T-helper 1 cell treated with Interleukin-12 subunit alpha and Interleukin-12 subunit beta and Interleukin-4 antibody, amounts not matched to agents 30 μg/mL and 1 μg/mL, for 36 hours (primary cell): ENCODE measurements at regions not wholly inside any gene's neighbourhood (a gene's known extent, or its start where the extent isn't known, plus 50 kb on each side); places are given as distances from the start of the nearest gene placed in this dataset.

Source experiments
- H3K27ac Mint-ChIP-seq: one replicate; pipeline ENCODE4 v1.8.0; 2021; ENCODE audit warnings: mild to moderate bottlenecking, mixed read lengths
- H3K27me3 Mint-ChIP-seq: one replicate; pipeline ENCODE4 v1.8.0; 2021; ENCODE audit warnings: low read depth, mixed read lengths
- H3K36me3 Mint-ChIP-seq: one replicate; pipeline ENCODE4 v1.8.0; 2021; ENCODE audit warnings: low read depth, mixed read lengths
- H3K4me1 Mint-ChIP-seq: one replicate; pipeline ENCODE4 v1.8.0; 2021; ENCODE audit warnings: low read depth, mixed read lengths
- H3K4me3 Mint-ChIP-seq: one replicate; pipeline ENCODE4 v1.8.0; 2021; ENCODE audit warnings: mild to moderate bottlenecking, moderate library complexity, mixed read lengths
- H3K9me3 Mint-ChIP-seq: one replicate; pipeline ENCODE4 v1.8.0; 2021; ENCODE audit warnings: mixed read lengths

DNA sequence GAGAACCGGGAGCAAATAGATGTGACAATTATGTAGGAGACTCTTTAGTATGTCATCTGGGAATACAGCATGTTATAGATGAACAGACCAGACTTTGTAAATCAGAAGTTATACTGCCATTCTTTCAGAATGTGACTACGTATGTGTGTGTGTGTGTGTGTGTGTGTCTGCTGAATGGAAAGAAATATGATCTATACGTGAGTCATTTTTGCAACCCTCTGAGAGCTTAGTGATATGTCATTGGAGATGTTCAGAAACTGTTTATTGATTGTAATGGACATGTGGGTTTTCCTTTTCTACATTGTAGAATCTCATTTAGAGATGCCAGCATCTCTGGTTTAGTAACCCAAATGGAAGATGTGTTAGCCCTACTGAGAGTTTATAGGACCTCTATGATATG lies 731.5 kb downstream of the TLE1 start:
- H3K27me3 Mint-ChIP-seq = no peaks in the 10 kb centered on the region
- H3K9me3 Mint-ChIP-seq = peaks cover 11% of the 10 kb centered on the region
- no peak overlapping the region for H3K4me3 Mint-ChIP-seq
- H3K4me1 Mint-ChIP-seq = no peaks in the 10 kb centered on the region
- H3K27ac Mint-ChIP-seq = no peak overlapping the region
- H3K36me3 Mint-ChIP-seq = no peaks in the 10 kb centered on the region

DNA sequence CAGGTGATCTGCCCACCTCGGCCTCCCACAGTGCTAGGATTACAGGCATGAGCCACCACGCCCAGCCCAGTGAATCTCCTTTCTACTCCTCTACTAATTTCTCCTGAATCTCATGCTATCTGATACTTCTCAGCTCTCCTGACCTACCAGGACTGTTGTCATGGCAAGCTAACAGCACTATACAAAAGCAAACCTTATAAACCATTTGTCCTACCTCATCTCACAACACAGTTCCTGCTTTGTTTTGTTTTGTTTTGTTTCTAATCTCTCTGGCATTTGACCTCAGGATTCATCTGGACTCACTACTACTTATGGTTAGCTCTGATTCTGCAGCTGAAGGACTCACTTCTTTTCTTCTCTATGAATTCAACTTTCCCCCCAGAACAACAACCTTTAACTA lies 734.8 kb downstream of the TLE1 start:
- no peaks in the 10 kb centered on the region for H3K4me1 Mint-ChIP-seq
- no peak overlapping the region for H3K27ac Mint-ChIP-seq
- no peaks in the 10 kb centered on the region for H3K27me3 Mint-ChIP-seq
- no peak overlapping the region for H3K4me3 Mint-ChIP-seq
- H3K36me3 Mint-ChIP-seq = no peaks in the 10 kb centered on the region
- H3K9me3 Mint-ChIP-seq = peaks cover 8% of the 10 kb centered on the region

DNA sequence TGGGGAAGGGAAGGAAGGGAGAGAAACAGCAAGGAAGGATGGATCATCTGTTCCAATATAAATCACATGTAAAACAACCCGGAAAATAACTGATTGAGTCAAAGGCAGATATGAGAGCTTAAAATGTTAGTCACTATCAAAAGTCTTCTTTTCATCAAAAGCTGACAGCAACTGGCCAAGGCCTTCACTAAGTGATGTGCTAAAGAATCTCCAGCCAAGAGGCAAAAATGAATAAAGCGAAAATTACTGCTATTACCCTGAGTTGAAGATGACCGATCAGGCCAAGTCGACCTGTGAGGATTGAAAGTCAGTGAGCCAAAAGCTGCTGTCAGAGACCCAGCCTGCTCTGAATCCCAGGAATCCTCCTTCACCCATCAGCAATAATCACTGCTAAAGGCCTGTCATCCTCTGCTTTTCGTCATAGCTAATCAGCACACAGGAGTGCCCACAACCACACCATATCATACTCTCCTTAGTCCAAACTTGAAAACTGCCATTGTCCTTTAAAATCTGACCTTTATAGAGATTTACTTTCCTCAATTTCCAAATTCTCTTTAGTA lies 736.9 kb downstream of the TLE1 start:
- H3K27me3 Mint-ChIP-seq = no peaks in the 10 kb centered on the region
- no peak overlapping the region for H3K27ac Mint-ChIP-seq
- H3K9me3 Mint-ChIP-seq = peaks cover 8% of the 10 kb centered on the region
- H3K36me3 Mint-ChIP-seq = no peaks in the 10 kb centered on the region
- no peaks in the 10 kb centered on the region for H3K4me1 Mint-ChIP-seq
- no peak overlapping the region for H3K4me3 Mint-ChIP-seq

DNA sequence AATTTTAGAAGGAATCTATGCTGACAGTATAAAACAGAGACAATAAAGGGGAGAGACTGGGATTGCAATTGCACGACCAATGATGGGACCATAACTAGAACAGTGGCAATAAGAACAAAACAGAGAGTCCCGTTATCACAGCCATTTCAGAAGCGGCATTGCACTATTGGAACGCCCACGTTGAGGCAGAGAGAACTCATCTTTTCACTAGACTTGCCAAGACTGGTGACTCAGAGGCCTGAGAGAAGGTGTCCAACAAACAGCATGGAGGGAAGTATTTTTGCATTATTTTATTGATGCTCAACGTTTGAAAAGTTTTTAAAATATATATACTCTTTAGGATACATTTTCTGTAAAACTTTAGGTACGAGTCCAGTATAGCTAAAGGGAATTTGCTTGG lies 737.7 kb downstream of the TLE1 start:
- Mint-ChIP-seq H3K9me3 (peaks cover 8% of the 10 kb centered on the region), H3K27me3 (no peaks in the 10 kb centered on the region), H3K36me3 (no peaks in the 10 kb centered on the region), H3K27ac (no peak overlapping the region), H3K4me1 (no peaks in the 10 kb centered on the region), H3K4me3 (no peak overlapping the region)

DNA sequence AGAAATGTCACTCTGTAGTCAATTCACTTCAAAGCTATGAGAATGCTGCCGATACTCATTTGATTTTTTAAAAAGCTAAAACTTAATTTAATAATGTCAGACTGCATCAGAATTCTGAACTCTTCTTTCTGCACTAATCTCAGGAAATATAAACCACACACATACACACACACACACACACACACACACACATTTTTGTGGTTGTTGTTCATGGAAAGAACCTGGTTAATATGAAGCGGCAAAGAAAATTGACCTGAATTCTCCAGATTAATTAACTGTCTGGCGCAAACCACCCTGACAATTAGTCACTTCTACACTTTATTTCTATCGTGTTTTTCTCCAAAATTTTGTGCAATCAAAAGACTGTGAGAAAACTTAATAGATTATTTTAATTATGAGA lies 740.5 kb downstream of the TLE1 start:
- H3K36me3 Mint-ChIP-seq = no peaks in the 10 kb centered on the region
- H3K4me1 Mint-ChIP-seq = no peaks in the 10 kb centered on the region
- no peak overlapping the region for H3K4me3 Mint-ChIP-seq
- no peak overlapping the region for H3K27ac Mint-ChIP-seq
- H3K27me3 Mint-ChIP-seq = no peaks in the 10 kb centered on the region
- H3K9me3 Mint-ChIP-seq = no peaks in the 10 kb centered on the region

DNA sequence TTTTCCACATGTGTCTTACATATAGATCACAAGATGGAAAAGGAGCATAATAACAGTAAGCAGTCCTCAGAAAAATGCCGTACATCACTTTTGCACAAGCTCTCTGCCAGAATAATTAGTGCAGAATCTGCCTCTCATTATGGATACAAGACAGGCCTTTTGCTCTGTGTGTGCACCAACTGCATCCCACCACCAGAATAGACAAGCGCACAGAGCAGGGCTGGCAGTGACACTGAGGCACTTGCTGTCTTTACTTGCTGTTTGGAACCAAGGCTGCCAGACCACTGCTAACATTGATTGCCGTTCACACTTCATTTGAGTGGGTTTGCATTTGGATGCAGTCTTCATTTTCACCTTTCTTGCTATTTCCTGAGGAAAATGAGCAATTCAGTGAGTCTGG lies 741.3 kb downstream of the TLE1 start:
- Mint-ChIP-seq H3K27ac (no peak overlapping the region), H3K4me3 (no peak overlapping the region), H3K4me1 (no peaks in the 10 kb centered on the region), H3K9me3 (no peaks in the 10 kb centered on the region), H3K36me3 (no peaks in the 10 kb centered on the region), H3K27me3 (no peaks in the 10 kb centered on the region)

DNA sequence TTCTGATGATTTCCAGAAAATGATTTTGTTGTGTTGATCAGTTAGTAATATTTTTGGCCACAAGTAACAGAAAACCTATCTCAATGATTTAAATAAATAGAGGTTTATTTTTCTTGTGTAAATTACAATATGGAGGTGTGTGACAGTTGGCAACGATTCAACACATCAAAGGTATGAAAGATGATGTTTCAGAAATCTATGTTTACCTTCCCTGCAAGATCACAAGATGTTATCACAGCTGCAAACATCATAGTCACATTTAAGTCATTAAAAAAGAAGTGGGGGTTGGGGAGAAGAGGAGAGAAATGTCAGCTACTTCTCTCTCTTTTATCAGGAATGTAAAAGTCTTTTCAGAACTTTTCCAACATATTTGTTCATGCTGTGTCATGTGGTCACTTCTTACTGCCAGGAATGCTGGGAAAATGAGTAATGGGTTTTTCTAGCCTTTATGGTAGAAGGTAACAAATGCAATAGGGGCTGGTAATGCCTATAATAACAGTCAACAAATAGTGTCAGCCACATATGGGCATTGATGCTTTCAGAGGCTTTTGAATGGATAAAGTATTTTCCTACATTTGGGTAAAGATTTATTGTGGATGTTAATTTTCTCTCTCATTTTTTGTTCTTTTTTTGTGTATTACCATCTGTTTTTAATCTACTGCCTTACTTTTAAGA lies 742.7 kb downstream of the TLE1 start:
- H3K36me3 Mint-ChIP-seq = no peaks in the 10 kb centered on the region
- H3K27me3 Mint-ChIP-seq = no peaks in the 10 kb centered on the region
- H3K9me3 Mint-ChIP-seq = no peaks in the 10 kb centered on the region
- H3K4me3 Mint-ChIP-seq = no peak overlapping the region
- no peak overlapping the region for H3K27ac Mint-ChIP-seq
- H3K4me1 Mint-ChIP-seq = no peaks in the 10 kb centered on the region

DNA sequence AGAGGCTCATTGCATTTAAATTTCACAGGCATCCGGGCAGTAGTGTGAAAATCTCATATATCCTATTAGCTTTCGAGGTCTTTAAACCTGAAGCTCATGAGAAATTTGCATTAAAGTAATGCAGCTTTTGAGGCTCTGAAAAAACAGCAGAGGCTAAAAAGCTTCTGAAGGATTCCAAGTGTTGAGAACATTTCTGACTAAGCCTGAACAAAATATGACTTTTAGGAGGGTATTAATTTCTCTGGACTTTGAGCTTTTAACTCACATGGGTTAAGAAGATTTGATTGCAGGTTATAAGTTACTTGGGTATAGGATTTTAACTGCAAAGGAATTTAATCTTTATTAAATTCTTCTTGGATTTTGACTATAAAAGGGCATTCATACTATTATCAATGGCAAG lies 743.9 kb downstream of the TLE1 start:
- Mint-ChIP-seq H3K9me3 (peaks cover 2% of the 10 kb centered on the region), H3K4me3 (no peak overlapping the region), H3K36me3 (no peaks in the 10 kb centered on the region), H3K27ac (no peak overlapping the region), H3K4me1 (no peaks in the 10 kb centered on the region), H3K27me3 (no peaks in the 10 kb centered on the region)

DNA sequence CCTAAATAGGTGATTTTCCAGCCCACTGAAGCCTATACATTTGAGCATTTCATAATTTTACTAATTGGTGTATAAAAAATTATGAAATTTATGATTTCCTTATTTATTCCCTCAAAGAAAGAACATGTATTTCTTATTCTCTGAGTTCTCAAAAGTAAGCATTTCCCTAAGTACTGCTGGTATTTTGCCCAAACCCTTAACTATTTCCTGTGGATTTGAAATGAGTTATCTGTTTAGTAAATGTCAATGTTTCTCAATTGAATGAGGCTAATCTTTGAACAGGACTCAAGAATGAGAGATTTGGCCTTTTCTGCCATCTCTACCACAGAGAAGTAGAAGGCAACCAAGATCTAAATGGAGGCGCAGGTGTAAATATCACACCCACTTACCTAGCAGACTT lies 751.7 kb downstream of the TLE1 start:
- Mint-ChIP-seq H3K36me3 (no peaks in the 10 kb centered on the region), H3K4me1 (no peaks in the 10 kb centered on the region), H3K27ac (no peak overlapping the region), H3K27me3 (no peaks in the 10 kb centered on the region), H3K9me3 (peaks cover 4% of the 10 kb centered on the region), H3K4me3 (no peak overlapping the region)

DNA sequence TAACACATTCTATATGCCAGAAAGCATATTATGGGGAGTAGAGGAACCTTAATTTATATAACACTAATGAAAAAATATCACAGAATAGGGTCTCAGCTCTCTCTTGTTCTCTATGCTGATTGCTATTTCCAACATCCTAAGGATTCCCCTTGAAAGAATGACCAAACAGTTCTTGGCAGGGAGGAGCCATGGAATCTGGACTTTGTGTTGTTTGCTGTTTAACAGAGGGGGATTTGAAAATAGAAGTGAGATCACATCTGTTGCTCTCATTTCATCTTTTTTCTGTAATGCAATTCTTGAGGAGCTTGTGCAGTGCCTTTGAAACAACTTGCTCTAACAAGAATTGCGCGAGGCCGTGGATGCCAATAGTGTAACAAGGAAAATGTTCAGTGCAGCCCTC lies 755.3 kb downstream of the TLE1 start:
- H3K27me3 Mint-ChIP-seq = no peaks in the 10 kb centered on the region
- H3K4me3 Mint-ChIP-seq = no peak overlapping the region
- H3K36me3 Mint-ChIP-seq = no peaks in the 10 kb centered on the region
- H3K9me3 Mint-ChIP-seq = peaks cover 4% of the 10 kb centered on the region
- H3K27ac Mint-ChIP-seq = no peak overlapping the region
- no peaks in the 10 kb centered on the region for H3K4me1 Mint-ChIP-seq

DNA sequence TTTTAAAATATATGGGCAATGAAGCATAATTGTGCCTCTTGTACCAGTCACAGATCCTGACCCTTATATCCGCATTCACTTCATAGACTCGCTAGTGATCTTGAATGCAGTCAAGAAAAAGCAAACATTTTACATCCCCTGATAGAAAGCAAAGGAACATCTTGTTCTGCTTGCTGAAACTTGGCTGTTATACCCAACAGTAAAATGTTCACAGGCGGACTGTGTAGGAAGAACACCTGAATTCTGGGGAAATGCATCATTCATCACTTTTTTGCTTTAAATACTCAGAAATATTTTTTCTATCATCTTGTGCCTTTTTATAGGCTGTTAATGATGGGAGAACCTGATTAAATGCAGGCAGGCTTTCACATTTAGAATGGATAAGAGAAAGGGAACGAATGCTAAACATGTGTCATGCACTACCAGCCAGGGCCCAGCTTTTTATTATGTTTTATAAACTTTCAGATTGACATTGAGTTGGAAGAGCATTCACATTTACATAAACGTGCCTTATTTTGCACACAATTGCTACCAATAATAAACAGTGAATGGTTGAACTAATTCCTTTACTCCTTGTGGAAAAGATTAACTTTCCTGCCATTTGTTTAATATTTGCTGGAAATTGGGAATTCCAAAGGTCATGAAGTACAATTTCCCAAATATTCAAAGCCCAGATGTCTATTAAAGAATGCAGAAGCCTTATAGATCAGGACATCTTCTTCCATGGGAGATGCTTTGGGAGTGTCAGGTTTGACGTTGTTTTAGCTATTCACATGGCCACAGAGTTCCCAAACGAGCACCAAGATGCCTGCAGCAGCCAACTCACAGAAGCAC lies 756.2 kb downstream of the TLE1 start:
- H3K27ac Mint-ChIP-seq = no peak overlapping the region
- H3K4me1 Mint-ChIP-seq = no peaks in the 10 kb centered on the region
- H3K9me3 Mint-ChIP-seq = peaks cover 4% of the 10 kb centered on the region
- H3K4me3 Mint-ChIP-seq = no peak overlapping the region
- no peaks in the 10 kb centered on the region for H3K27me3 Mint-ChIP-seq
- no peaks in the 10 kb centered on the region for H3K36me3 Mint-ChIP-seq

DNA sequence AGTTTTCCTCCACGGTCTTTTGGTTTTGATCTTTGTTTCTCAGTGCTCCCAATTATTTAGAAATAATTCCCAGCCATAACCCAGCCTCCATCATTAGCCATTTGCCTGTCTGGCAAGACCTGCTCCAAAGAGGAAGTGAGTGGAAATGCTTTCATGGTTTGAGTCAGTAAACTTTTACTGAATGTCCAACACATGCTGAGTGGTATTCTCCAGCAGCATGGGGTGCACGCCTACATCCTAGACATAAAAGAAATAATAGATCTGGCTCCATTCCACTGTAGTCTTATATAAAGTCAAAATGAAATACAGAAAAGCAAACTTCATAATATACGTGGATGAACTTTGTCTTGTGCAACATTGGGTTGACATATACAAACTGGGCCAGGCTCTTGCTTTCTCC lies 757.2 kb downstream of the TLE1 start:
- Mint-ChIP-seq H3K27me3 (no peaks in the 10 kb centered on the region), H3K27ac (no peak overlapping the region), H3K36me3 (no peaks in the 10 kb centered on the region), H3K4me3 (no peak overlapping the region), H3K4me1 (no peaks in the 10 kb centered on the region), H3K9me3 (peaks cover 5% of the 10 kb centered on the region)

DNA sequence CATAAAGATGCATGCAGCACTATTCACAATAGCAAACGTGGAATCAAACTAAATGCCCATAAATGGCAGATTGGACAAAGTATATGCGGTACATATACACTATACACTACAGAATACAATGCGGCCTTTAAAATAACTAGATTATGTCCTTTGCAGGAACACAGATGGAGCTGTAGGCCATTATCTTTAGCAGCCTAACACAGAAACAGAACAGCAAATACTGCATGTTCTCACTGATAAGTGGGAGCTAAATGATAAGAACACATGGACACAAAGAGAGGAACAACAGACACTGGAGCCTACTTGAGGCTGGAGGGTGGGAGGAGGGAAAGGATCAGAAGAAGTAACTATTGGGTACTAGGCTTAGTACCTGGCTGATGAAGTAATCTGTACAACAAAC lies 758.2 kb downstream of the TLE1 start:
- H3K27ac Mint-ChIP-seq = no peak overlapping the region
- H3K27me3 Mint-ChIP-seq = no peaks in the 10 kb centered on the region
- H3K36me3 Mint-ChIP-seq = no peaks in the 10 kb centered on the region
- H3K4me3 Mint-ChIP-seq = no peak overlapping the region
- H3K9me3 Mint-ChIP-seq = peaks cover 8% of the 10 kb centered on the region
- no peaks in the 10 kb centered on the region for H3K4me1 Mint-ChIP-seq

DNA sequence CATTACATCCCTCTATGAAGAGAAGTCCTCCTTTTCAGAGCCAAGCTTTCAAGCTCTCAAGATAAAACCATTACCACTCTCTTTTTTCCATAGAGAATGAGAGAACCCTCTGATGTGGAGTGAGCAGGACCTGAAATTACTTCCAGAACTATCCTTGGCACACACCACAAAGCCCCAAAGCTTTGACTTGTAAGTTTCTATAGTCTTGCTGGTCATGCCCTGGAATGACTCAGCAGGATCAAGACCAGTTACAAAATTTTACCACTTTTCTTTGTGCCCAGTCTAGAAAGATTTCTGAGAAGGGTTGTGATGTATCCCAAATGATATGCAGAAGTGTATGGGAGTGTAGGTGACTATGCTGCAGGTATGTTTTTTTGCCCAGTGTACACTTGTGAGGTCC lies 760.6 kb downstream of the TLE1 start:
- H3K36me3 Mint-ChIP-seq = no peaks in the 10 kb centered on the region
- no peak overlapping the region for H3K27ac Mint-ChIP-seq
- no peak overlapping the region for H3K4me3 Mint-ChIP-seq
- H3K4me1 Mint-ChIP-seq = no peaks in the 10 kb centered on the region
- peaks cover 8% of the 10 kb centered on the region for H3K9me3 Mint-ChIP-seq
- H3K27me3 Mint-ChIP-seq = no peaks in the 10 kb centered on the region

DNA sequence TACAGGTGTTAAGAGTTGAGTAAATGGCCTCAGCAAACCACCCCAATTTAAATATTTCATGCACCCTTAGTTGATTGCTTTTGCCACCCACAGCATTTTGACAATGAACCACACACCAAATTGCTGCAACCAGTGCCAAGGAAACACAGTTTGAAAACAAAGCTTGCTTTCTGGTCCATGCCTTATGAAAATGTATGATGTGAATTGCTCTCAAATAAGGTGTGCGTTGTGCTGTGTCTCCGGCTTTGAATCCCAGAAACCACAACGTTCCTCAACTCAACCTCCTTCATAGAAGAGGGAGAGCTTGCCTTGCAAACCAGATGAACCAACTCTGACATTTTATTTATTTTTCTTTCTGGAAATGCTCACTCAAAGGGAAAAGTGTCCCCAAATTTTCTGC lies 762.7 kb downstream of the TLE1 start:
- H3K27ac Mint-ChIP-seq = no peak overlapping the region
- no peak overlapping the region for H3K4me3 Mint-ChIP-seq
- H3K27me3 Mint-ChIP-seq = no peaks in the 10 kb centered on the region
- H3K4me1 Mint-ChIP-seq = no peaks in the 10 kb centered on the region
- peaks cover 4% of the 10 kb centered on the region for H3K9me3 Mint-ChIP-seq
- H3K36me3 Mint-ChIP-seq = no peaks in the 10 kb centered on the region
